Hepatocyte (in vitro differentiated cells): ENCODE measurements at regions not wholly inside any gene's neighbourhood (a gene's known extent, or its start where the extent isn't known, plus 50 kb on each side); places are given as distances from the start of the nearest gene placed in this dataset.

Experiments used
- DNase-seq: peaks from one replicate; pipeline ENCODE4 v3.0.0-alpha.2; 2016; ENCODE audit warnings: low spot score
- H2AFZ ChIP-seq: fragments of 200-600 bp; sonication (generic); 2 replicates; pipeline ENCODE4 v1.6.0; 2016; ENCODE audit warnings: antibody characterized with exemption, mild to moderate bottlenecking
- H3K27ac ChIP-seq: fragments of 200-600 bp; sonication (generic); 2 replicates; pipeline ENCODE4 v1.5.1; 2016; ENCODE audit warnings: mild to moderate bottlenecking
- H3K27me3 ChIP-seq: fragments of 200-600 bp; sonication (generic); 2 replicates; pipeline ENCODE4 v1.6.1; 2016
- H3K36me3 ChIP-seq: fragments of 200-600 bp; sonication (generic); replicated peaks from 2 replicates; pipeline ENCODE4 v1.5.1; 2016; ENCODE audit warnings: low read depth; ENCODE audit not compliant: insufficient read depth
- H3K4me1 ChIP-seq: fragments of 200-600 bp; sonication (generic); 2 replicates; pipeline ENCODE4 v1.5.1; 2016; ENCODE audit warnings: mild to moderate bottlenecking, moderate library complexity; ENCODE audit not compliant: insufficient read depth
- H3K4me2 ChIP-seq: fragments of 200-600 bp; sonication (generic); 2 replicates; pipeline ENCODE4 v1.6.0; 2016
- H3K4me3 ChIP-seq: fragments of 200-600 bp; sonication (generic); 2 replicates; pipeline ENCODE4 v1.5.1; 2016; ENCODE audit warnings: mild to moderate bottlenecking
- H3K79me2 ChIP-seq: fragments of 200-600 bp; sonication (generic); 2 replicates; pipeline ENCODE4 v1.6.0; 2017; ENCODE audit warnings: mild to moderate bottlenecking
- H3K9me2 ChIP-seq: fragments of 200-600 bp; sonication (generic); replicated peaks from 2 replicates; pipeline ENCODE4 v1.6.0; 2017; ENCODE audit warnings: mild to moderate bottlenecking; ENCODE audit not compliant: insufficient read depth
- H3K9me3 ChIP-seq: fragments of 200-600 bp; sonication (generic); 2 replicates; pipeline ENCODE4 v1.5.1; 2016; ENCODE audit warnings: low read depth, mild to moderate bottlenecking
- H4K20me1 ChIP-seq: fragments of 200-600 bp; sonication (generic); 2 replicates; pipeline ENCODE4 v1.6.0; 2016; ENCODE audit warnings: mild to moderate bottlenecking; ENCODE audit not compliant: insufficient read depth, poor library complexity, severe bottlenecking
- EZH2 ChIP-seq: fragments of 200-600 bp; sonication (generic); IDR thresholded peaks from 2 replicates; pipeline ENCODE4 v1.6.1; 2016; ENCODE audit warnings: antibody characterized with exemption, mild to moderate bottlenecking, borderline replicate concordance
- EZH2phosphoT487 ChIP-seq: fragments of 200-600 bp; sonication (generic); IDR thresholded peaks from one replicate; pipeline ENCODE4 v1.6.1; 2018; ENCODE audit warnings: antibody characterized with exemption, mild to moderate bottlenecking, low read depth, moderate library complexity; ENCODE audit not compliant: unreplicated experiment, severe bottlenecking
- WGBS: methylation state at CpG from one replicate; pipeline ENCODE4 v1.1.6; 2016; ENCODE audit warnings: low lambda C conversion rate; ENCODE audit errors: missing lambda C conversion rate; 5-methylcytosine and 5-hydroxymethylcytosine counted together
- TF ChIP-seq, protein P1 (sequence below): fragments of 200-600 bp; sonication (generic); IDR thresholded peaks from 2 replicates; pipeline ENCODE4 v1.5.1; 2016; ENCODE audit warnings: antibody characterized with exemption, mild to moderate bottlenecking; ENCODE audit not compliant: poor library complexity

DNA sequence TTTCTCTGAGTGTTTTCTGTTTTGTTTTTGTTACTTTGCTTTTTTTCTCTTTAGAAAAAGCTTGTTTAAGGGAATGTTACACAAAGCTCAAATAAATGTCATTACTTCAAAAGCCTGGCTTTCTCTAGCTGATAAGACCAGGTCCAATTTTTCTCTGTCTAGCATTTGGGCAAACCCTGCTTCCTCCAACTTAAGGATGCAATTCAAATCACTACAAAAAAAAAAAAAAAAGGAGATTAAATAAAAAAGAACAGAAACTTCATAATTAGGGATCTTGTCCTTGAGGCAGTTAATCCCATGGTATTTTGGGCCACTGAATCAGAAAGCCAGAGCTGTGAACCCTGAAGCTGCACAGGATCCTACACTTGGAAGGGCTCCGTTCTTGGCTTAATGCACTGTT is 480.8 kb upstream of the KIRREL3 start:
- no peak overlapping the region for H2AFZ ChIP-seq
- no peaks in the 10 kb centered on the region for H3K36me3 ChIP-seq
- H3K4me2 ChIP-seq, result no peak overlapping the region
- H3K4me1 ChIP-seq, result no peaks in the 10 kb centered on the region
- no peaks in the 10 kb centered on the region for H3K79me2 ChIP-seq
- no peak overlapping the region for H3K27ac ChIP-seq
- 72% methylated on average over 1 of the region's 1 CpG for WGBS
- no peaks in the 10 kb centered on the region for H4K20me1 ChIP-seq
- H3K9me2 ChIP-seq, result no peaks in the 10 kb centered on the region
- H3K27me3 ChIP-seq, result no peaks in the 10 kb centered on the region
- TF ChIP-seq EZH2phosphoT487 (no peak), EZH2 (no peak)
- TF ChIP-seq, protein P1, sequence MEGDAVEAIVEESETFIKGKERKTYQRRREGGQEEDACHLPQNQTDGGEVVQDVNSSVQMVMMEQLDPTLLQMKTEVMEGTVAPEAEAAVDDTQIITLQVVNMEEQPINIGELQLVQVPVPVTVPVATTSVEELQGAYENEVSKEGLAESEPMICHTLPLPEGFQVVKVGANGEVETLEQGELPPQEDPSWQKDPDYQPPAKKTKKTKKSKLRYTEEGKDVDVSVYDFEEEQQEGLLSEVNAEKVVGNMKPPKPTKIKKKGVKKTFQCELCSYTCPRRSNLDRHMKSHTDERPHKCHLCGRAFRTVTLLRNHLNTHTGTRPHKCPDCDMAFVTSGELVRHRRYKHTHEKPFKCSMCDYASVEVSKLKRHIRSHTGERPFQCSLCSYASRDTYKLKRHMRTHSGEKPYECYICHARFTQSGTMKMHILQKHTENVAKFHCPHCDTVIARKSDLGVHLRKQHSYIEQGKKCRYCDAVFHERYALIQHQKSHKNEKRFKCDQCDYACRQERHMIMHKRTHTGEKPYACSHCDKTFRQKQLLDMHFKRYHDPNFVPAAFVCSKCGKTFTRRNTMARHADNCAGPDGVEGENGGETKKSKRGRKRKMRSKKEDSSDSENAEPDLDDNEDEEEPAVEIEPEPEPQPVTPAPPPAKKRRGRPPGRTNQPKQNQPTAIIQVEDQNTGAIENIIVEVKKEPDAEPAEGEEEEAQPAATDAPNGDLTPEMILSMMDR, result no peak
- no peak for DNase-seq
- no peak overlapping the region for H3K4me3 ChIP-seq
- no peaks in the 10 kb centered on the region for H3K9me3 ChIP-seq

DNA sequence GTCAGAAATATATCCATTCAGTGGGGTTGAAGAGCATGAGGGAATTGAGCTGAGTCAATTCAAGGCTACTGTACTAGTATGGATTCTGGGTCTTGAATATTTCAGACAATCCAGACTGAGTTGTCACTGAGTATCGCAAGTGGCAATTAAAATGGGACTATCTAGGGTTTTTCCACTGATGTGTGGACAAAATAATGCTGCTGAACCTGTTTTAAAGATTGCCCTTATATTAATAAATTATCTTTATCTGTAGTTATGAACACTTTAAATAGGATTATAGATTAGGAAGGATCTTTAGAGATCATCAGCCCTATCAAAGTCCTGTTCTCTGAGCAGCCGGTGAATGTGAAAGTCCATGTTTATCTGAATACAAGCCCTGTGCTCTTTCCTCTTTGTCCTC is 478.3 kb upstream of the KIRREL3 start:
- WGBS, result 68% methylated on average over 2 of the region's 2 CpGs
- Histone ChIP-seq H3K4me1 (no peaks in the 10 kb centered on the region), H3K27me3 (no peaks in the 10 kb centered on the region), H3K9me2 (no peaks in the 10 kb centered on the region), H3K27ac (no peak overlapping the region), H3K36me3 (no peaks in the 10 kb centered on the region), H2AFZ (no peak overlapping the region), H3K79me2 (no peaks in the 10 kb centered on the region), H4K20me1 (no peaks in the 10 kb centered on the region), H3K4me2 (no peak overlapping the region), H3K9me3 (no peaks in the 10 kb centered on the region), H3K4me3 (no peak overlapping the region)
- DNase-seq, result no peak
- no peak for TF ChIP-seq EZH2phosphoT487
- TF ChIP-seq EZH2, result no peak
- TF ChIP-seq, protein P1, result no peak

DNA sequence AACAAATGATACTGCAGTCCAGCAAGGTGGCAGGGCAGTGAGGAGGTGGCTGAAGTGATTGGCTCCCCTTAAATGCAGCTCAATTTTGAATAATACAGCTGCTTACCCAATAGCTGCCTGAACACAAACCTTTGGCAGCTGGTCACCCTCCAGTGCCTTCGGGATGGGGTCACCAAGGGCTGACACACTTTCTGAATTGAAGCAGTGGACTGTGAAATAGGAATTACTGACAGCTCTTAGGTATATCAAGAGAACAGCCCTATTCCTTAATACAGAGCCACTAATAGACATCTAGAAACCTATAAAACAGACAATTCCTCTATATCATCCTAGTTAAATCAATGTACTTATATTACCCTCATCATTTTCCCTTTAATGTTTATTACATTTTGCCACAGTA is 474.2 kb upstream of the KIRREL3 start:
- 100% methylated on average over 1 of the region's 1 CpG for WGBS
- Histone ChIP-seq H3K4me3 (no peak overlapping the region), H3K9me2 (no peaks in the 10 kb centered on the region), H3K4me2 (no peak overlapping the region), H3K27me3 (no peaks in the 10 kb centered on the region), H3K9me3 (no peaks in the 10 kb centered on the region), H2AFZ (no peak overlapping the region), H4K20me1 (no peaks in the 10 kb centered on the region), H3K36me3 (no peaks in the 10 kb centered on the region), H3K27ac (no peak overlapping the region), H3K4me1 (no peaks in the 10 kb centered on the region), H3K79me2 (no peaks in the 10 kb centered on the region)
- DNase-seq, result no peak
- no peak for TF ChIP-seq EZH2phosphoT487
- no peak for TF ChIP-seq EZH2
- TF ChIP-seq, protein P1, result no peak

DNA sequence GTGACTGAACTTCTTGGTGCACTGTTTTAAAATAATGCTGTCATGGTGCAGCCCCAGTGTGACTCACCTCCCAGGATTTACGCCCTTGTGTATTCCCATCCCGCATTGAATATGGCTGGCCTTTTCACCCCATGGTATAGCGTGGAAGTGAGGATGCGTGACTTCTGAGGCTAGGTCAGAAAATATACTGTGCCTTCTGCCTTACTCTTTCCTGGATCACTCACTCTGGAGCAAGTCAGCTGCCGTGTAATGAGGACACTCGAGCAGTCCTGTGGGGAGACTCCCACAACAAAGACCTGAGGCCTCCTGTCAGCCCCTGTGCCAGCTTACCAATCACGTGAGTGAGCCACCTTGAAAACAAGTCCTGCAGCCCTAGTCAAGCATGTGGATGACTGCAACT is 471.9 kb upstream of the KIRREL3 start:
- H3K79me2 ChIP-seq, result no peaks in the 10 kb centered on the region
- no peaks in the 10 kb centered on the region for H3K4me1 ChIP-seq
- H3K4me2 ChIP-seq, result no peak overlapping the region
- no peaks in the 10 kb centered on the region for H3K9me2 ChIP-seq
- no peak for TF ChIP-seq EZH2phosphoT487
- TF ChIP-seq EZH2, result no peak
- TF ChIP-seq, protein P1, result no peak
- WGBS, result 88% methylated on average over 7 of the region's 7 CpGs
- no peak overlapping the region for H2AFZ ChIP-seq
- H3K36me3 ChIP-seq, result no peaks in the 10 kb centered on the region
- H4K20me1 ChIP-seq, result no peaks in the 10 kb centered on the region
- H3K27ac ChIP-seq, result no peak overlapping the region
- no peaks in the 10 kb centered on the region for H3K27me3 ChIP-seq
- H3K4me3 ChIP-seq, result no peak overlapping the region
- H3K9me3 ChIP-seq, result no peaks in the 10 kb centered on the region
- no peak for DNase-seq
